ENCODE measurements at regions not wholly inside any gene's neighbourhood (a gene's known extent, or its start where the extent isn't known, plus 50 kb on each side); places are given as distances from the start of the nearest gene placed in this dataset.

- H3K4me1 ChIP-seq (ENCODE audit: insufficient read depth, low read length) = no peaks in the 10 kb centered on the region
Observed at GRCh38 chr11:133695387-133695786, 149.9 kb downstream of the SPATA19 start.

GRCh38 chr11:133694701-133695100, 150.6 kb downstream of the SPATA19 start:
- H3K9ac ChIP-seq (ENCODE audit: insufficient read depth, low read depth, low read length) = no peak overlapping the region
- DNase-seq (ENCODE audit: low spot score) (no peak), ATAC-seq (no peak), FAIRE-seq (no peak)
- H3K36me3 ChIP-seq (replicated peaks in 1 of 2; ENCODE audit: control insufficient read depth in 1 of 2, insufficient read depth in 2 of 2, low read length in 2 of 2) = no peaks in the 10 kb centered on the region
- H3K4me3 ChIP-seq (replicated peaks in 1 of 3; ENCODE audit: insufficient read depth in 1 of 3, low read depth in 2 of 3, low read length in 3 of 3) = no peak overlapping the region
- H3K79me2 ChIP-seq (ENCODE audit: insufficient read depth, low read length) = no peaks in the 10 kb centered on the region
- BruUV-seq (replicated peaks) = no TSS peak
- whole genome bisulfite sequencing (ENCODE audit: low lambda C conversion rate) = 11% methylated on average over 2 of the region's 3 CpGs
- ChIA-PET POLR2A (no interaction called here), CTCF (ENCODE audit: low intra/inter-chr PET ratio, low total read pairs) (no interaction called here)
- in situ Hi-C loops (cut with HindIII; ENCODE audit: extremely low pct_ligation_motif_present, low pct_unique_long_range_greater_than_20kb) = no loop called here
- H4K20me1 ChIP-seq (ENCODE audit: insufficient read depth, low read length) = no peaks in the 10 kb centered on the region
- no peak overlapping the region for H3K4me2 ChIP-seq (ENCODE audit: low read depth, low read length)
- no peak overlapping the region for H3K27ac ChIP-seq (ENCODE audit: extremely low read length, insufficient read depth, low read length)
- no peaks in the 10 kb centered on the region for H3K9me3 ChIP-seq (ENCODE audit: low read length)
- intact Hi-C loops (cut with micrococcal nuclease; ENCODE audit: unreplicated experiment) = no loop called here
- no peaks in the 10 kb centered on the region for H3K27me3 ChIP-seq (ENCODE audit: control insufficient read depth in 1 of 2, insufficient read depth in 2 of 2, low read length in 2 of 2)
- H2AFZ ChIP-seq (ENCODE audit: low read length) = no peak overlapping the region
- no peaks in the 10 kb centered on the region for H3K4me1 ChIP-seq (ENCODE audit: insufficient read depth, low read length)
- TF ChIP-seq NR2F6 (IDR thresholded peaks at IDR 0.05) = no peak
- TF ChIP-seq NR2F6 (CRISPR knock-in tag; IDR thresholded peaks at IDR 0.05) = no peak
- TF ChIP-seq ZNF251 (CRISPR knock-in tag; IDR thresholded peaks at IDR 0.05) = no peak
- no peak for TF ChIP-seq HIC2 (CRISPR knock-in tag; IDR thresholded peaks at IDR 0.05; ENCODE audit: low read depth)
- TF ChIP-seq ZFP41 (CRISPR knock-in tag; IDR thresholded peaks at IDR 0.05; ENCODE audit: borderline replicate concordance) = no peak
- no peak for TF ChIP-seq ZNF780A (CRISPR knock-in tag; IDR thresholded peaks at IDR 0.05)
- TF ChIP-seq REXO4 (CRISPR knock-in tag; IDR thresholded peaks at IDR 0.05; ENCODE audit: borderline replicate concordance) = no peak
- TF ChIP-seq ZNF816 (CRISPR knock-in tag; IDR thresholded peaks at IDR 0.05; ENCODE audit: borderline replicate concordance) = no peak
- no peak for TF ChIP-seq MBNL3 (CRISPR knock-in tag; conservative IDR thresholded peaks at IDR 0.05)
- TF ChIP-seq MAF1 (CRISPR knock-in tag; IDR thresholded peaks at IDR 0.05; ENCODE audit: borderline replicate concordance) = no peak
- no peak for TF ChIP-seq SAFB2 (CRISPR knock-in tag; IDR thresholded peaks at IDR 0.05; ENCODE audit: borderline replicate concordance, low read depth)
- no peak for TF ChIP-seq ZNF432 (CRISPR knock-in tag; IDR thresholded peaks at IDR 0.05; ENCODE audit: borderline replicate concordance)
- TF ChIP-seq KMT2A (CRISPR knock-in tag; IDR thresholded peaks at IDR 0.05) = no peak
- no peak for TF ChIP-seq SP140L (CRISPR knock-in tag; IDR thresholded peaks at IDR 0.05; ENCODE audit: borderline replicate concordance)
- TF ChIP-seq ARHGAP35 (CRISPR knock-in tag; IDR thresholded peaks at IDR 0.05; ENCODE audit: borderline replicate concordance) = no peak
- TF ChIP-seq ATM (IDR thresholded peaks at IDR 0.05; ENCODE audit: borderline replicate concordance) = no peak

More at GRCh38 chr11:133695387-133695786, 149.9 kb downstream of the SPATA19 start:
- TF ChIP-seq TFAP4 (IDR thresholded peaks at IDR 0.05; ENCODE audit: borderline replicate concordance, low read depth) = peak; percentile 56; the same call in 1 of the 2 replicates
- TF ChIP-seq KDM6A (CRISPR knock-in tag; IDR thresholded peaks at IDR 0.05; ENCODE audit: low read depth) = no peak
- no peak for TF ChIP-seq ZNF180 (CRISPR knock-in tag; IDR thresholded peaks at IDR 0.05; ENCODE audit: borderline replicate concordance, low read depth)
- TF ChIP-seq FOXA1 (IDR thresholded peaks at IDR 0.05) = no peak
- TF ChIP-seq FOXA1 (CRISPR knock-in tag; IDR thresholded peaks at IDR 0.05) = peak; percentile 25; the same call in 1 of the 2 replicates
- TF ChIP-seq ZNF3 (CRISPR knock-in tag; IDR thresholded peaks at IDR 0.05) = no peak
- ChIA-PET POLR2A (no interaction called here), CTCF (ENCODE audit: low intra/inter-chr PET ratio, low total read pairs) (no interaction called here)
- intact Hi-C loops (cut with micrococcal nuclease; ENCODE audit: unreplicated experiment) = no loop called here
- WGBS (ENCODE audit: low lambda C conversion rate) = 0% methylated on average over 1 of the region's 2 CpGs
- Histone ChIP-seq H3K36me3 (replicated peaks in 1 of 2; ENCODE audit: control insufficient read depth in 1 of 2, insufficient read depth in 2 of 2, low read length in 2 of 2) (no peaks in the 10 kb centered on the region), H3K9ac (ENCODE audit: insufficient read depth, low read depth, low read length) (no peak overlapping the region), H4K20me1 (ENCODE audit: insufficient read depth, low read length) (no peaks in the 10 kb centered on the region), H3K27ac (ENCODE audit: extremely low read length, insufficient read depth, low read length) (no peak overlapping the region), H3K9me3 (ENCODE audit: low read length) (no peaks in the 10 kb centered on the region), H3K79me2 (ENCODE audit: insufficient read depth, low read length) (no peaks in the 10 kb centered on the region), H3K4me3 (replicated peaks in 1 of 3; ENCODE audit: insufficient read depth in 1 of 3, low read depth in 2 of 3, low read length in 3 of 3) (no peak overlapping the region), H2AFZ (ENCODE audit: low read length) (no peak overlapping the region), H3K4me2 (ENCODE audit: low read depth, low read length) (no peak overlapping the region), H3K27me3 (ENCODE audit: control insufficient read depth in 1 of 2, insufficient read depth in 2 of 2, low read length in 2 of 2) (no peaks in the 10 kb centered on the region)
- no peak for FAIRE-seq
- no peak for ATAC-seq
- no peak for DNase-seq (ENCODE audit: low spot score)
- no TSS peak for BruUV-seq (replicated peaks)
- in situ Hi-C loops (cut with HindIII; ENCODE audit: extremely low pct_ligation_motif_present, low pct_unique_long_range_greater_than_20kb) = no loop called here
